ENCODE measurements at regions not wholly inside any gene's neighbourhood (a gene's known extent, or its start where the extent isn't known, plus 50 kb on each side); places are given as distances from the start of the nearest gene placed in this dataset.

- TF ChIP-seq POLR2AphosphoS5 (IDR thresholded peaks at IDR 0.05; ENCODE audit: low read depth, low read length) (no peak), TAF1 (IDR thresholded peaks at IDR 0.05; ENCODE audit: low read depth, low read length) (no peak), POLR2A (IDR thresholded peaks at IDR 0.05; ENCODE audit: low read depth, low read length) (no peak), POU2F2 (IDR thresholded peaks at IDR 0.05; ENCODE audit: low read depth, low read length) (no peak)
Measured at GRCh38 chr10:123259081-123259480, 104.9 kb downstream of the BUB3 start.
